ENCODE measurements at regions not wholly inside any gene's neighbourhood (a gene's known extent, or its start where the extent isn't known, plus 50 kb on each side); places are given as distances from the start of the nearest gene placed in this dataset.

DNA sequence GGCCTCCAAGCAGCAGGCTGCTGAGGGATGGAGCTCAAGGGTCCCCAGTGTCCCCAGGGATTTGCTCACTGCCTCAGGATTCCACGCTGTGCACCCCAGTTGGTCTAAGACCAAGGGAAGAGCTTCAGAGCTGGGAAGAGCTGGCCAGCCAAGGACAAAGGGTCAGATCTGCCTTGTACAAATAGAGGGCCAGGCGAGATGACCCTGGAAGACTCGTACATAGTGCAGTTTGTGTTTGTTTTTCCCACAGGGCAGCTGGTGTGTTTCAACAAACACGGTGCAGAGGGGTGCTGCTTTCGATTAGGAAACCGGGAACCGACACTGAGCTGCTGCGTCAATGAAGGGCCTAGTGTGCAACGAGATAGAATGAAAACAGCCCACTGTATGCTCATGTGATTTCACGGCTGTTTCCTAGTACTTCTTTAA lies 56.1 kb upstream of the TRPM1 start:
- TF ChIP-seq, protein P1, sequence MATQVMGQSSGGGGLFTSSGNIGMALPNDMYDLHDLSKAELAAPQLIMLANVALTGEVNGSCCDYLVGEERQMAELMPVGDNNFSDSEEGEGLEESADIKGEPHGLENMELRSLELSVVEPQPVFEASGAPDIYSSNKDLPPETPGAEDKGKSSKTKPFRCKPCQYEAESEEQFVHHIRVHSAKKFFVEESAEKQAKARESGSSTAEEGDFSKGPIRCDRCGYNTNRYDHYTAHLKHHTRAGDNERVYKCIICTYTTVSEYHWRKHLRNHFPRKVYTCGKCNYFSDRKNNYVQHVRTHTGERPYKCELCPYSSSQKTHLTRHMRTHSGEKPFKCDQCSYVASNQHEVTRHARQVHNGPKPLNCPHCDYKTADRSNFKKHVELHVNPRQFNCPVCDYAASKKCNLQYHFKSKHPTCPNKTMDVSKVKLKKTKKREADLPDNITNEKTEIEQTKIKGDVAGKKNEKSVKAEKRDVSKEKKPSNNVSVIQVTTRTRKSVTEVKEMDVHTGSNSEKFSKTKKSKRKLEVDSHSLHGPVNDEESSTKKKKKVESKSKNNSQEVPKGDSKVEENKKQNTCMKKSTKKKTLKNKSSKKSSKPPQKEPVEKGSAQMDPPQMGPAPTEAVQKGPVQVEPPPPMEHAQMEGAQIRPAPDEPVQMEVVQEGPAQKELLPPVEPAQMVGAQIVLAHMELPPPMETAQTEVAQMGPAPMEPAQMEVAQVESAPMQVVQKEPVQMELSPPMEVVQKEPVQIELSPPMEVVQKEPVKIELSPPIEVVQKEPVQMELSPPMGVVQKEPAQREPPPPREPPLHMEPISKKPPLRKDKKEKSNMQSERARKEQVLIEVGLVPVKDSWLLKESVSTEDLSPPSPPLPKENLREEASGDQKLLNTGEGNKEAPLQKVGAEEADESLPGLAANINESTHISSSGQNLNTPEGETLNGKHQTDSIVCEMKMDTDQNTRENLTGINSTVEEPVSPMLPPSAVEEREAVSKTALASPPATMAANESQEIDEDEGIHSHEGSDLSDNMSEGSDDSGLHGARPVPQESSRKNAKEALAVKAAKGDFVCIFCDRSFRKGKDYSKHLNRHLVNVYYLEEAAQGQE (IDR thresholded peaks at IDR 0.05; ENCODE audit: insufficient read depth in 1 of 2, low read depth in 2 of 2, low read length in 1 of 2), result no peak
- no peak for TF ChIP-seq SIN3A (IDR thresholded peaks at IDR 0.05; ENCODE audit: borderline replicate concordance, insufficient read depth, low read depth, low read length)
- intact Hi-C loops (cut with micrococcal nuclease; ENCODE audit: unreplicated experiment), result no loop called here
- BruUV-seq (replicated peaks), result no TSS peak
- DNase-seq (ENCODE audit: low read depth, low spot score) (no peak), ATAC-seq (no peak)
- in situ Hi-C loops (cut with HindIII; ENCODE audit: low pct_unique_long_range_greater_than_20kb, low sequenced_read_pairs), result no loop called here
- no peaks in the 10 kb centered on the region for H3K36me3 ChIP-seq (ENCODE audit: control insufficient read depth, insufficient read depth, low read length)
- CTCF ChIA-PET, result no interaction called here
- H3K4me3 ChIP-seq (ENCODE audit: low read depth in 2 of 2, low read length in 2 of 2), result no peak overlapping the region
- H3K27me3 ChIP-seq (ENCODE audit: control insufficient read depth, insufficient read depth, low read length), result no peaks in the 10 kb centered on the region
- no peak overlapping the region for H3K27ac ChIP-seq (ENCODE audit: low read length)
- H3K9me3 ChIP-seq (ENCODE audit: control insufficient read depth, insufficient read depth, low read depth, low read length), result no peaks in the 10 kb centered on the region
- no peaks in the 10 kb centered on the region for H3K4me1 ChIP-seq (ENCODE audit: control insufficient read depth, insufficient read depth, low read length)
- POLR2A ChIA-PET, result no interaction called here

DNA sequence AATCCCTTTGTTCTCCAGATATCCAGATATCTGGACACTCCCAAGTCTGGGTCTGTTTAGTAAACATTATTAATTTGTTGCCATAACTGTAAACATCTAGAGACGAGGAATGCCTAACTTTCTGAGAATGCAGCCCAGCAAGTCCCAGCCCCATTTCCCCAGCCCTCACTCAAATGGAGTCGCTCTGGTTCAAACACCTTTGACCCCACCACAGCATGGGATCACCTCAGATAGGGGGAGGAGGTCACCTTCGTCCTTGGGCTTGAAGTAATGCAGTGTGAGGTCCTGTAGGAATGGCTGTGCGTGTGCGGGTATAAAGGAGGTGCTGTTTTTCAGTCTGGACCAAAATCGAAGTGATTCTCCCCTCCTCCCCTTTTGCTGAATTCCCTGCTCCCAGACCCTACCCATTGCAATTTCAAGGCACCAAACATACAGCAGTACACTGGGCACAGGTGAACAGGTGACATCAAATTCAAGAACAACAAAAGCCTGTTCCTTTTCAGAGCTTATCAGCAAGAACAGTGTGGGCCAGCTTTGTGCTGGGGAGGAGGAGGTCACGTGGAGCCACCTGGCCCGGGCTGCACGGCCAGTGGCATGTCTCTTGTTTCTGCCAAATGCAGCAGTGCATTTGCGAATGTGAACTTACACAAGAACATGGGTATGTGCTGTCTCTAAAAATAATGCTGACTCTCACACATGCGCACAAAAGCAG lies 57.5 kb upstream of the TRPM1 start:
- CTCF ChIA-PET, result no interaction called here
- Histone ChIP-seq H3K27me3 (ENCODE audit: control insufficient read depth, insufficient read depth, low read length) (no peaks in the 10 kb centered on the region), H3K4me3 (ENCODE audit: low read depth in 2 of 2, low read length in 2 of 2) (no peak overlapping the region), H3K27ac (ENCODE audit: low read length) (no peak overlapping the region), H3K4me1 (ENCODE audit: control insufficient read depth, insufficient read depth, low read length) (no peaks in the 10 kb centered on the region), H3K36me3 (ENCODE audit: control insufficient read depth, insufficient read depth, low read length) (no peaks in the 10 kb centered on the region), H3K9me3 (ENCODE audit: control insufficient read depth, insufficient read depth, low read depth, low read length) (no peaks in the 10 kb centered on the region)
- DNase-seq (ENCODE audit: low read depth, low spot score), result no peak
- TF ChIP-seq TCF7L2 (IDR thresholded peaks at IDR 0.05; ENCODE audit: low read depth, low read length), result no peak
- TF ChIP-seq, protein P2, sequence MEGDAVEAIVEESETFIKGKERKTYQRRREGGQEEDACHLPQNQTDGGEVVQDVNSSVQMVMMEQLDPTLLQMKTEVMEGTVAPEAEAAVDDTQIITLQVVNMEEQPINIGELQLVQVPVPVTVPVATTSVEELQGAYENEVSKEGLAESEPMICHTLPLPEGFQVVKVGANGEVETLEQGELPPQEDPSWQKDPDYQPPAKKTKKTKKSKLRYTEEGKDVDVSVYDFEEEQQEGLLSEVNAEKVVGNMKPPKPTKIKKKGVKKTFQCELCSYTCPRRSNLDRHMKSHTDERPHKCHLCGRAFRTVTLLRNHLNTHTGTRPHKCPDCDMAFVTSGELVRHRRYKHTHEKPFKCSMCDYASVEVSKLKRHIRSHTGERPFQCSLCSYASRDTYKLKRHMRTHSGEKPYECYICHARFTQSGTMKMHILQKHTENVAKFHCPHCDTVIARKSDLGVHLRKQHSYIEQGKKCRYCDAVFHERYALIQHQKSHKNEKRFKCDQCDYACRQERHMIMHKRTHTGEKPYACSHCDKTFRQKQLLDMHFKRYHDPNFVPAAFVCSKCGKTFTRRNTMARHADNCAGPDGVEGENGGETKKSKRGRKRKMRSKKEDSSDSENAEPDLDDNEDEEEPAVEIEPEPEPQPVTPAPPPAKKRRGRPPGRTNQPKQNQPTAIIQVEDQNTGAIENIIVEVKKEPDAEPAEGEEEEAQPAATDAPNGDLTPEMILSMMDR (IDR thresholded peaks at IDR 0.05), result no peak
- TF ChIP-seq, protein P1 (IDR thresholded peaks at IDR 0.05; ENCODE audit: insufficient read depth in 1 of 2, low read depth in 2 of 2, low read length in 1 of 2), result no peak
- in situ Hi-C loops (cut with HindIII; ENCODE audit: low pct_unique_long_range_greater_than_20kb, low sequenced_read_pairs) (no loop called here), intact Hi-C loops (cut with micrococcal nuclease; ENCODE audit: unreplicated experiment) (no loop called here)
- ATAC-seq, result no peak
- POLR2A ChIA-PET, result no interaction called here
- no TSS peak for BruUV-seq (replicated peaks)

Data from Panc1 (cell line).